Activated CD8-positive, alpha-beta memory T cell treated with anti-CD3 and anti-CD28 coated beads, Interleukin-2, amount 50 U/mL, for 24 hours (primary cell): ENCODE measurements at regions not wholly inside any gene's neighbourhood (a gene's known extent, or its start where the extent isn't known, plus 50 kb on each side); places are given as distances from the start of the nearest gene placed in this dataset.
"Not testable (repeated sequence)": the region's sequence is repeated elsewhere in the genome, so short reads cannot be mapped to it uniquely, and the experiment has no call there.

Experiments
- DNase-seq: peaks from one replicate; pipeline ENCODE4 v3.0.0-alpha.2; 2020; ENCODE audit errors: extremely low read depth

GRCh38 chr2:234695981-234696380 is 199.1 kb upstream of the ARL4C start:
- DNase-seq: no peak

- DNase-seq: no peak
Measured at GRCh38 chr2:234694244-234695013, 197.5 kb upstream of the ARL4C start.

DNA sequence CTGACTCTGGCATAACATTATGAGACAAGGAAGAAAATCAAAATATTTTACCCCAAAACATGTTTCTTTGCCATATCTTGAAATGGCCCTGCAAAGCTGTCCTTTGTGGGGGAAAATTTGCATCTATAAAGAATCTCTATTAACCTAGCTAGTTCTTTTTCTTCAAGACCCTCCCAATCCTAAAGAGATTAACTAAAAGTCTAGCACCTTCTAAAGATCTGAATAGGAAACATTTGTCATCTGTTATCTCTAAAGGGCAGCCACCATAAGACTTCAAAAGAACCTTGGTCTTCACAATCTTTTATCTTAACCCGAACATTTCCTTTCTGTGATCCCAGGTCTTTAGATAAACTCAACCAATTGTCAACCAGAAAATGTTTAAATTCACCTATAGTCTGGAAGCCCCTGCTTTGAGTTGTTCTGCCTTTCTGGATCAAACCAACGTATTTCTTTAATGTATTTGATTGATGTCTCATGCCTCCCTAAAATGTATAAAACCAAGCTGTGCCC is 196.9 kb upstream of the ARL4C start:
- DNase-seq: not testable (repeated sequence)

GRCh38 chr2:234693191-234693590 is 196.3 kb upstream of the ARL4C start:
- DNase-seq: not testable (repeated sequence)

DNA sequence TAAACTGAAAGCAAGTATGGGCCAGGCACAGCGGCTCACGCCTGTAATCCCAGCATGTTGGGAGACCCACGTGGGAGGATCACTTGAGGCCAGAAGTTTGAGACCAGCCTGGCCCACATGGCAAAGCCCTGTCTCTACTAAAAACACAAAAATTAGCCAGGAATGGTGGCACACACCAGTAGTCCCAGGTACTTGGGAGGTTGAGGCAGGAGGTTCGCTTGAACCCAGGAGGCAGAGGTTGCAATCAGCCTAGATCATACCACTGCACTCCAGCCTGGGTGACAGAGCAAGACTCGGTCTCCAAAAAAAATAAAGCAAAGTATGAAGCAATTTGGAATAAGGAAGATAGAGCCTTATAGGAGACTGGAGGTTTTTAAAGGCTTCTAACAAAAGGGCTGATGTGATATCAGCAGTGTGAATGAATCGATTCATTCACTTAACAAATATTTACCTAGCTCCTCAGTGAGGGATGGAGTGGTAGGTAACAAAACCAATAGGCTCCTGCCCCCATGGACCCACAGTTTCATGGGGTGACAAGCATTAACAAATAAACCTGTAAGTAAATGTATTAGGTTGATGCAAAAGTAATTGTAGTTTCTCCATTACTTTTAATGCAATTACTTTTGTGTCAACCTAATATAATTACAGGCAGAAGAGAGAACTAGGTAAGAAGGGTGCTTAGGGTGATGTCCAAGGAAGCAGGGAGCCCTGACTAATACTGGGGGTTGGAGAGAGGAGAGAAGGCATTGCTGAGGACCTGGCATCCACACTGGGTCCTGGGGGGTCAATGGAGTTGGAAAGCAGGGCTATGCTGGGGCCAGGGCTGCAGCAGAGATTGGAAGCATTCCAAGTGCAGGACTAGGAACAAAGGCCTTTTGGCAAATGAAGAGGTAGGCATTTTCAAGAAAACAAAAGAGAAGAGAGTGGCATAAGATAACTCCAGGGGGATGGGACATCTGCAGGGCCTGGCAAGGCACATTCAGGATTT is 195.4 kb upstream of the ARL4C start:
- DNase-seq: no peak

- no peak for DNase-seq
Measured at GRCh38 chr2:234691214-234691575, 194.3 kb upstream of the ARL4C start.

DNA sequence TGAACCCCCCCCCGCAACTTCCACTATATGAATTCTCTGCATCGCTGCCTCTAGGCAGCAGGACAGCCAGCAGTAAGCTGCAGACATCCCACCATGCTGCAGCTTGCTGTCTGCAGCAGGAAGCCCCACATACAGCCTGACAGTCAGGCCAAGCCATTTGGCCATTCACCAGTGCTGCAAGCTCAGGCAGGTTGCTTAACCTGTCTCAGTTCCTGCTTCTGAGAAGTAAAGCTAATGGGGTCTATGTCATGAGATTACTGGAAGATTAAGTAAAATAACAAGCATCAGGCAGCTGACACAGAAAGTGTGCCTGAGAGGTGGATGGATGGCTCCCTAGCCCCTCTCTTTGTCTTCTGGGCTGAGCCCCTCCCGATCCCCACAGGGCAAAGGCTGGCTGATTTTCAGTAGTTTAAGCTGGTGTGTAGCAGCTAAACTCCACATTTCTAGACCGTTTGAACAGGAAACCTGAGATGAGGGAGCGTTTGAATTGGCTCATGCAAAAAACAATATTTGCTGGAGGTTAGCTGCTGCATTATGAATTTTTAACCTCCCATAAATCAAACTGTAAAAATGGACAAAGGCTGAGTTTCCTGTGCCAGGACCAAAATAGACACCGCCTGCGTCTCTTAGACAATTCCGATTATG is 193.8 kb upstream of the ARL4C start:
- DNase-seq: no peak

- no peak for DNase-seq
Measured at GRCh38 chr2:234689911-234690379, 193.1 kb upstream of the ARL4C start.

- no peak for DNase-seq
Measured at GRCh38 chr2:234687718-234688475, 191.0 kb upstream of the ARL4C start.

GRCh38 chr2:234686088-234686890 is 189.4 kb upstream of the ARL4C start:
- no peak for DNase-seq

GRCh38 chr2:234684466-234684865 is 187.6 kb upstream of the ARL4C start:
- DNase-seq: no peak

DNA sequence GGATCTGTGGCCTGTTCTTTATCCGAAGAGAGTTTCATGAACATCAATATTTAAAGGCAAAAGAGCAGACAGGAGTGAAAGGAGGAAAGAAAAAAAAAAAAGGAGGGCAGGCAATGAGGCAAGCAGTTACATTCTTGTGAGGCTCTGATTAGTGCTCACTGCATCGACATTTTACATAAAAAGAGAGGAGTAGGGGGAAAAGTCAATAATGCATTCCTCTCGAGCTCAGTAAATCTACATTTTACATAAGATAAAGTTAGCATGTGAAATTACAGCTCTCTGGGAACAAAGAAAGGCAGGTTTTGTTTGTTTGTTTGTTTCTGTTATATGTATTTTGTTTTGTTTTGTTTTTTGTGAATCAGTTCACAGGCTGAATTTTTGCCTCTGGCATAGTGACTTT is 187.1 kb upstream of the ARL4C start:
- no peak for DNase-seq

DNA sequence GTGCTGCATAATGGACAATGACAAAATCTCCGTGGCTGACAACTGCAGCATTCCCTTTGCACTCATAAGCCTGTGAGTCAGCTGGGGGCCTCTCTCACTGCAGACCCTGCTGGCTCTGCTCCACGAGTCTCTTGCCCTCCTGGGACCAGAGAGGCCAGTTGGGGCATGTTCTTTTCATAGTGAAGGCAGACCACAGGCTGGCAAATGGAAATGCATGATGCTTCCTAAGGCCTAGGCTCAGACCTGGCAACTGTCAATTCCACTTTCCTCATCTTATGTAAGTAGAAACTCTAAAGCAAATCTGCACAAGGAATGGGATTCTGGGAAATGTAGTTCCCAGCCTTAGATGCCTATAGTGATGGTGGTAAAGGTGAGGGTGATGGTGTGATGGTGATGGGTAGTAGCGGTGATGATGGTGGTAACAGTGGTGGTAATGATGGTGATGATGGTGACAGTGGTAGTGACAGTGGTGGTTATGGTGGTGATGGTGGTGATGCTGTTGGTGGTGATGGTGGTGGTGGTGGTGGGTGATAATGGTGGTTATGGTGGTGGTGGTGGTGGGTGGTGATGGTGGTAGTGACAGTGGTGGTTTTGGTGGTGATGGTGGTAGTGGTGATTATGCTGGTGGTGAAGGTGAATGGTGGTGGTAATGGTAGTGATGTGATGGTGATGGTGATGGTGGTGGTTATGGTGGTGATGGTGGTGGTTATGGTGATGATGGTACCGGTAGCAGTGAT is 185.8 kb upstream of the ARL4C start:
- no peak for DNase-seq

DNA sequence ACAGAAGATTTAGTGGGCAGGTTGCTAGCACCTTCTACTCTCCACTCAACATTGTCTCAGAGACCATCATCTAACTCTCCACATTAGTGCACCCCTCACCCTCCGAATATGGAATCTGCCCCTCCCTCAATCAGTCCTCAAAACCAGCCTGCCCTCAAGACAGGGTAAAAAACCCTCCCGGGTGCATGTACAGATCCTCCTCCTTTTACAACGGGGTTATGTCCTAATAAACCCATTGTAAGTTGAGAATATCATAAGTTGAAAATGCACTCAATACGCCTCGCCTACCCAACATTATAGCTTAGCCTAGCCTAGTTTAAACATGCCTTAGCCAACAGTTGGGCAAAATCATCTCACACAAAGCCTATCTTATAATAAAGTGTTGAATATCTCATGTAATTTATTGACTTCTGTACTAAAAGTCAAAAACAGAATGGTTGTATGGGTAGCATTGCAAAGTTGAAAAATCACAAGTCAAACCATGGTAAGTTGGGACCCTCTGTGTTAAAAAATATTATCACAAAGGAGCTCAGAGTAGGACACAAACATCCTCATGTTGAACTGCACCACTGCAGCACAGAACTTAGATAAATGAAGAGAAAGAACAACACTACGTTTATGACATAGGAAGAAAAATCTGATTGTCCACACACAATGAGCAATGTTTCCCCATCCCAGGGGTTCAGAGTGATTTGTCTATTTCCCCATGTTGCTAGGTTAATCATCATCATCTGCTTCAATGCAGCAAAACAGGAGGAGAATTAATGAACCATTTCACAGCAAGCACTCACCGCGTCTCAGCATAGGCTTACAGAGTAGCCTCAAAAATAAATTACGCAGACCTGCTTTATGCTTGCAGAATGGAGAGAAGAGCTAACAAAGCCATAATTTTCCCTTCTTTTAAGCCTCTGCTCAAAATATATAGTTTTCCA is 184.1 kb upstream of the ARL4C start:
- no peak for DNase-seq

DNA sequence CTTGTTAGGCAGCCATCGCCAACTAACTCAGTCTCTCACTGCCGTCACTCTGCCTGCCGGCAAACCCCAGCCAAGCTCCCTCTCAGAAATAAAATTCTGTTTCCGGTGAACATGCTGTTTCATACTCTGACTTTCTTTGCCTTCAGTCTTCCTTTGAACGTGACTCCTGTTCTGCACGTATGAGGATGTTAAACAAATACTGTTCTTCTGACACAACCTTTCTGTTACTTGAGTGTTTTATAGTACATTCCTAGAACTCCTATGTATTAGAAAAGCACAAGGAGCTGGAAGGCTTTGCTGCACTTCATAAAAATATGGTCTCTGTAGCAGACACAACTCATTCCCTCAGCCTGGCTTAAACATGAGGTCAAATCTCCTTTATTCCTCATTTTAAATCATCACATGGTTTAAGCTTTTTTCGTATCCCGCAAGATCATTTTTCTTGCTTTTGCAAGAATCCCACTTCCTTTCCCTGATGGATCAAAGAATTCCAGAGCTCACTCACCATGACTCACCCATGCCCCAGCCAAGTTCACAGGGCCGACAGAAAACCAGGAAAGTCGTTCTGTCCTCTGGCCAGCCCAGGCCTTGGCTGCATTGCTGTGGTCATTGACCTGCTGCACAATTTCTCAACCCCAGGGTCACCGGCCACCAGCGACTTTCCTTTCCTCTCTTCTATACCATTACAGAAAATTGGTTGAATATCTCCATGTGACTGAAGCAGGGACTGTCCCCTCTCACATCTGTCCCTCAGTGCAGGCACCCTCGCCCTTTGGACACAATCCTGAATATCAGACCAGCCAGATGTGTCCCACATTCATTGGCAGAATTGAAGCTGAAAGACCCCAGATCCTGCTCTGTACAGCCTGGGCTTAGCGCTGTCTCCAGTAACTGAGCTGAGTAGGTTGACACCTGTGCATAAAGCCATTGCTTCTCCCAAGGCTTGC is 183.1 kb upstream of the ARL4C start:
- DNase-seq: no peak

DNA sequence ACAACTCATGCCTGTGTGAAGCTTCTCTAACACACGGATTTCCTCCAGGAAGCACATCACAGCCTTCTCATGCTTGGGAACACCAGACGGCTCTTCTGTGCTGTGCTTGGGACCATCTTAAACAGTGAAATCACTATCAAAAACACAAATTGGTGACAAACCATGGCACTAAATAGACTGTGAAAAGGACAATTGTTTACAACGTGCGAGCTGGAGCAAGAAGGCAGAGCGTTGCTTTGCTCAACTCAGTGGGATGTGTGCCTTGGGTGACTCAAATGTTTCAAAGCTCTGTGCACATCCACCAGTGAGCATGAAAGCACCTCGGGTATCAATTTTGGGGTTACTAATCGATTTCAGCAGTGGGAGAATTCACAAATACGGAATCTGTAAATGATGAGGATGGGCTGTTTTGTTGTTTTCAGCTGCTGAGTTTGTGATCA is 182.4 kb upstream of the ARL4C start:
- DNase-seq: no peak

DNA sequence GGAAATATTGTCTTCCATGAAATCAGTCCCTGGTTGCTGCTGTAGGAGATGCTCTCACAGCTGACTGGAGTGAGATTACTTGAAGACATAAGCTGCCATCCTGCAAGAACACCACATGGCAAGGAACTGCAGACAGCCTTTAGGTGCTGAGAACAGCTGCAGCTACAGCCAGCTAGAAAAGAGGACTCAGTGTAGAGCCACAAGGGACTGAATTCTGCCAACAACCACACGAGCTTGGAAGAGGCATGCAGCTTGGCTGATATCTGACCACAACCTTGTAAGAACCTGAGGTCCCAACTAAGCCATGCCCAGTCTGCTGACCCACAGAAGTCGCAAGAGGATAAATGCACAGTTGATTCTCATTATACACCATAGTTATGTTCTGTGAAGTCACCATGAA is 181.8 kb upstream of the ARL4C start:
- DNase-seq: no peak
